PC-3 (cell line): ENCODE measurements at regions not wholly inside any gene's neighbourhood (a gene's known extent, or its start where the extent isn't known, plus 50 kb on each side); places are given as distances from the start of the nearest gene placed in this dataset.

Experiments
- ATAC-seq: fragments of 200-7000 bp; cut with Tn5 transposase; 2 replicates; pipeline ENCODE4 v1.9.1; 2020; ENCODE audit warnings: mild to moderate bottlenecking, moderate library complexity
- BruUV-seq: library from RNA; stranded (reverse); fragments of 400-500 nt; replicated peaks from 2 replicates; lab custom pipeline; 2021; lab: Mats Ljungman, UMichigan
- CTCF ChIA-PET: fragments of 300-600 bp; sonication (Branson Sonifier 250); formaldehyde crosslinking; loops from one replicate; lab custom pipeline; 2022; ENCODE audit warnings: antibody characterized with exemption; lab: Charles Lee
- POLR2A ChIA-PET: fragments of 300-600 bp; sonication (Branson Sonifier 250); formaldehyde crosslinking; loops from one replicate; lab custom pipeline; 2022; ENCODE audit warnings: antibody characterized with exemption; ENCODE audit not compliant: unreplicated experiment; lab: Charles Lee
- DNase-seq: peaks from one replicate; pipeline ENCODE4 v3.0.0-alpha.2; 2015
- H2AFZ ChIP-seq: fragments of 300-600 bp; sonication (generic); 2 replicates; pipeline ENCODE4 v1.6.0; 2016; ENCODE audit warnings: antibody characterized with exemption, low read length
- H3F3A ChIP-seq: fragments of 300-600 bp; sonication (generic); one replicate; pipeline ENCODE4 v1.6.0; 2017; ENCODE audit warnings: antibody characterized with exemption, low read length, control low read depth, mild to moderate bottlenecking; ENCODE audit not compliant: unreplicated experiment
- H3K27ac ChIP-seq: fragments of 300-600 bp; sonication (generic); 2 replicates; pipeline ENCODE4 v1.5.1; 2016; ENCODE audit warnings: mild to moderate bottlenecking, low read length
- H3K27me3 ChIP-seq: fragments of 300-600 bp; sonication (generic); 2 replicates; pipeline ENCODE4 v1.6.1; 2016; ENCODE audit warnings: low read length, mixed read lengths
- H3K36me3 ChIP-seq: fragments of 300-600 bp; sonication (generic); 2 replicates; pipeline ENCODE4 v1.6.1; 2016; ENCODE audit warnings: low read depth, mixed run types, low read length, mixed read lengths
- H3K4me1 ChIP-seq: fragments of 300-600 bp; sonication (generic); 2 replicates; pipeline ENCODE4 v1.5.1; 2016; ENCODE audit warnings: low read length; ENCODE audit not compliant: insufficient read depth
- H3K4me2 ChIP-seq: fragments of 300-600 bp; sonication (generic); 2 replicates; pipeline ENCODE4 v1.6.0; 2016; ENCODE audit warnings: low read length
- H3K4me3 ChIP-seq: fragments of 300-600 bp; sonication (generic); 2 replicates; pipeline ENCODE4 v1.5.1; 2016; ENCODE audit warnings: mild to moderate bottlenecking, low read length, mixed read lengths
- H3K79me2 ChIP-seq: fragments of 300-600 bp; sonication (generic); 2 replicates; pipeline ENCODE4 v1.6.1; 2017; ENCODE audit warnings: low read length, mixed read lengths
- H3K9ac ChIP-seq: fragments of 300-600 bp; sonication (generic); 2 replicates; pipeline ENCODE4 v1.6.0; 2016; ENCODE audit warnings: mild to moderate bottlenecking, low read length
- H3K9me2 ChIP-seq: fragments of 300-600 bp; sonication (generic); replicated peaks from 2 replicates; pipeline ENCODE4 v1.6.1; 2016; ENCODE audit warnings: mixed run types, low read length, mixed read lengths
- H3K9me3 ChIP-seq: fragments of 300-600 bp; sonication (generic); 2 replicates; pipeline ENCODE4 v1.6.1; 2016; ENCODE audit warnings: low read length, mixed read lengths
- H4K20me1 ChIP-seq: fragments of 300-600 bp; sonication (generic); 2 replicates; pipeline ENCODE4 v1.6.1; 2016; ENCODE audit warnings: low read length, mixed read lengths
- CTCF ChIP-seq: fragments of 300-600 bp; sonication (generic); conservative IDR thresholded peaks from 2 replicates; pipeline ENCODE4 v1.5.1; 2017; ENCODE audit warnings: antibody characterized with exemption, low read depth, mild to moderate bottlenecking, low read length
- EZH2 ChIP-seq: fragments of 300-600 bp; sonication (generic); IDR thresholded peaks from one replicate; pipeline ENCODE4 v1.6.1; 2017; ENCODE audit warnings: antibody characterized with exemption, mild to moderate bottlenecking, low read length; ENCODE audit not compliant: unreplicated experiment
- EZH2phosphoT487 ChIP-seq: fragments of 300-600 bp; sonication (generic); IDR thresholded peaks from 2 replicates; pipeline ENCODE4 v1.6.1; 2018; ENCODE audit warnings: mild to moderate bottlenecking, antibody characterized with exemption, low read length, borderline replicate concordance
- intact Hi-C: fragments of 100-400 bp; cut with micrococcal nuclease; formaldehyde crosslinking; loops from 2 replicates; pipeline ENCODE4 v1.9.0; 2023

DNA sequence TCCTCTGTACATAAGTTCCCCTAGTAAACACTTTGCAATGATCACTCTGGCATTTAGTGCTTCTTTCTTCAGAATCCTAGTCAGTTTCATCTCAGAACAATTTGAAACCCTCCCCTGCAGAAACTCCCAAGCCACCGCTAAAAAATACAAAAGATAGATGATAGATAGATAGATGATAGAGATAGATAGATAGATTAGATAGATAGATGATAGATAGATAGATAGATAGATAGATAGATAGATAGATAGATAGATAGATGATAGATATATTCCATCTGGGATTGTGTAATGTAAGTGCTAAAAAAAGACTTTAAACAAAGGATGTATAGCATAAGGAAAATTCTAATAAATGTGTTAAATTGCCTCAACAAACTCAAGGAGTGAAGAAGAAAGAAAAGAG lies 212.6 kb upstream of the POGK start:
- Histone ChIP-seq H3K27me3 (peaks cover 55% of the 10 kb centered on the region), H3K9ac (no peak overlapping the region), H3K4me1 (no peaks in the 10 kb centered on the region), H3K9me2 (no peaks in the 10 kb centered on the region), H3K4me2 (no peak overlapping the region), H2AFZ (no peak overlapping the region), H3K79me2 (no peaks in the 10 kb centered on the region), H3K4me3 (no peak overlapping the region), H4K20me1 (no peaks in the 10 kb centered on the region), H3K27ac (no peak overlapping the region), H3K9me3 (no peaks in the 10 kb centered on the region), H3K36me3 (no peaks in the 10 kb centered on the region), H3F3A (no peaks in the 10 kb centered on the region)
- ChIA-PET POLR2A (no interaction called here), CTCF (no interaction called here)
- intact Hi-C loops = no loop called here
- BruUV-seq = no TSS peak
- ATAC-seq (no peak), DNase-seq (no peak)
- TF ChIP-seq EZH2 = no peak
- TF ChIP-seq CTCF = no peak
- no peak for TF ChIP-seq EZH2phosphoT487

GRCh38 chr1:166627558-166627957 lies 211.7 kb upstream of the POGK start:
- Histone ChIP-seq H3K27ac (no peak overlapping the region), H3F3A (no peaks in the 10 kb centered on the region), H3K36me3 (no peaks in the 10 kb centered on the region), H2AFZ (no peak overlapping the region), H3K9me3 (no peaks in the 10 kb centered on the region), H3K4me2 (no peak overlapping the region), H3K9ac (no peak overlapping the region), H3K27me3 (peaks cover 53% of the 10 kb centered on the region), H3K9me2 (no peaks in the 10 kb centered on the region), H3K4me3 (no peak overlapping the region), H4K20me1 (no peaks in the 10 kb centered on the region), H3K4me1 (no peaks in the 10 kb centered on the region), H3K79me2 (no peaks in the 10 kb centered on the region)
- CTCF ChIA-PET = no interaction called here
- no peak for ATAC-seq
- BruUV-seq = no TSS peak
- DNase-seq = peak; percentile 19
- TF ChIP-seq EZH2 (no peak), CTCF (no peak), EZH2phosphoT487 (no peak)
- POLR2A ChIA-PET = no interaction called here
- intact Hi-C loops = no loop called here

DNA sequence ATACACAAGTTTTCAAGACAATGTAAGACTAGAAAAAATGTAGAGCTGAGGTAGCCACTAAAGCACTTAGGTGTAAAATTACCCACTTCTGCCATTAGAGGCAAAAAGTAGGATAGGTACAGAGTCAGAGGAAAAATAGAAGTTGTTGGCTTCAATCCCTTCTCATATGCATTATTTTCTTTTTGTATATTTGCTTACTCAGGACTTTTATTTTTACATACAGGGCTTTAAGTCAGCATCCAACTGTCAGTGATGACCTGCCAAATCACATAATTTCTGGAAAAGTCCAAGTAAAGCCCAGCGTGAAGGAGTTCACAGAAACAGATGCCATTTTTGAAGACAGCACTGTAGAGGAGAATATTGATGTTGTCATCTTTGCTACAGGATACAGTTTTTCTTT lies 211.0 kb upstream of the POGK start:
- intact Hi-C loops = no loop called here
- POLR2A ChIA-PET = no interaction called here
- TF ChIP-seq EZH2phosphoT487 = no peak
- no peak for TF ChIP-seq CTCF
- TF ChIP-seq EZH2 = no peak

More for the DNA sequence above, 211.0 kb upstream of the POGK start:
- Histone ChIP-seq H3K9me2 (no peaks in the 10 kb centered on the region), H3K36me3 (no peaks in the 10 kb centered on the region), H4K20me1 (no peaks in the 10 kb centered on the region), H3K27me3 (peaks cover 55% of the 10 kb centered on the region), H3K79me2 (no peaks in the 10 kb centered on the region), H3K4me1 (no peaks in the 10 kb centered on the region), H3K27ac (no peak overlapping the region), H2AFZ (no peak overlapping the region), H3K4me2 (no peak overlapping the region), H3K9me3 (no peaks in the 10 kb centered on the region), H3K9ac (no peak overlapping the region), H3F3A (no peaks in the 10 kb centered on the region), H3K4me3 (no peak overlapping the region)
- DNase-seq = no peak
- no peak for ATAC-seq
- BruUV-seq = no TSS peak
- CTCF ChIA-PET = no interaction called here
